ENCODE measurements at regions not wholly inside any gene's neighbourhood (a gene's known extent, or its start where the extent isn't known, plus 50 kb on each side); places are given as distances from the start of the nearest gene placed in this dataset.

GRCh38 chr1:221254813-221255212, 375.6 kb downstream of the HLX start:
- TF ChIP-seq GATA2 (IDR thresholded peaks at IDR 0.05; ENCODE audit: low read depth, low read length) = no peak
- TF ChIP-seq GATA3 (IDR thresholded peaks at IDR 0.05; ENCODE audit: low read depth, low read length) = no peak

Measured in SH-SY5Y (cell line).